Psoas muscle (tissue), 7 donors: ENCODE measurements at regions not wholly inside any gene's neighbourhood (a gene's known extent, or its start where the extent isn't known, plus 50 kb on each side); places are given as distances from the start of the nearest gene placed in this dataset.

Source experiments
- ATAC-seq, 4 donors: fragments of 200-7000 bp; cut with Tn5 transposase; one replicate each; pipeline ENCODE4 v1.9.1; 2020; ENCODE audit warnings: moderate library complexity in 3 of 4, mild to moderate bottlenecking in 2 of 4
- DNase-seq, 2 donors: peaks; one replicate each; pipeline ENCODE4 v3.0.0-alpha.2; 2020
- H3K27ac ChIP-seq: fragments of 200-600 bp; one replicate; pipeline ENCODE4 v1.8.0; 2022
- H3K27me3 ChIP-seq, 3 donors: fragments of 200-600 bp in 1 of 3; one replicate each; pipeline versions ENCODE4 v1.6.1 to v1.8.0; 2013 to 2022; ENCODE audit warnings: low read length in 2 of 3, mild to moderate bottlenecking in 2 of 3, moderate library complexity in 1 of 3; ENCODE audit not compliant: insufficient read depth in 3 of 3
- H3K36me3 ChIP-seq, 2 donors: fragments of 200-600 bp in 1 of 2; one replicate each; pipeline versions ENCODE4 v1.6.1 to v1.8.0; 2013 to 2022; ENCODE audit warnings: low read depth in 1 of 2, mild to moderate bottlenecking in 1 of 2, moderate library complexity in 1 of 2; ENCODE audit not compliant: insufficient read depth in 1 of 2
- H3K4me1 ChIP-seq: fragments of 200-600 bp; one replicate; pipeline ENCODE4 v1.8.0; 2022
- H3K4me3 ChIP-seq: fragments of 200-600 bp; one replicate; pipeline ENCODE4 v1.8.0; 2022; ENCODE audit warnings: mild to moderate bottlenecking
- H3K9me3 ChIP-seq: fragments of 200-600 bp; one replicate; pipeline ENCODE4 v1.8.0; 2022
- CTCF ChIP-seq: fragments of 200-600 bp; IDR thresholded peaks from one replicate; pipeline ENCODE4 v1.8.0; 2022; ENCODE audit warnings: antibody characterized with exemption
- WGBS, 3 donors: extraction: QIAGEN DNeasy Blood & Tissue Kit; methylation state at CpG; one replicate each; pipeline versions ENCODE4 v1.1.6 to v1.1.7; 2013; 5-methylcytosine and 5-hydroxymethylcytosine counted together
- intact Hi-C, 2 donors: fragments of 100-400 bp; cut with DNase I; formaldehyde crosslinking; loops; one replicate each; pipeline versions ENCODE4 v1.11.0 to v1.14.2; 2022
- donor health status: healthy with polysubstance abuse.
- donor health status: DM: no; HTN: no; CAD: no; lungs with moderate emphysema.
- donor health status: Bipolar disorder and iron deficiency.
- donor health status: healthy.
- donor health status: DM: yes; HTN: yes; CAD: no.
- donor health status: DM: no; HTN: no; CAD: no.
- donor health status: DM: yes; HTN: yes; CAD: no.

GRCh38 chr18:24545651-24546050 lies 85.2 kb downstream of the HRH4 start:
- no peak for ATAC-seq
- intact Hi-C loops = no loop called here
- 29 to 58% (median 34%) methylated on average over 2 of the region's 2 CpGs for WGBS, 3 donors

GRCh38 chr18:24546307-24546706 lies 85.9 kb downstream of the HRH4 start:
- no peak for TF ChIP-seq CTCF
- Histone ChIP-seq H3K4me3 (no peak overlapping the region), H3K36me3 (no peaks in the 10 kb centered on the region), H3K27me3 (no peaks in the 10 kb centered on the region), H3K9me3 (no peaks in the 10 kb centered on the region), H3K4me1 (no peaks in the 10 kb centered on the region), H3K27ac (no peak overlapping the region)
- ATAC-seq = no peak
- intact Hi-C loops = no loop called here
- 80 to 87% (median 85%) methylated on average over 4 of the region's 4 CpGs for WGBS, 3 donors
- DNase-seq = no peak

More at GRCh38 chr18:24545651-24546050, 85.2 kb downstream of the HRH4 start:
- Histone ChIP-seq H3K9me3 (no peaks in the 10 kb centered on the region), H3K4me1 (no peaks in the 10 kb centered on the region), H3K36me3 (no peaks in the 10 kb centered on the region), H3K27ac (no peak overlapping the region), H3K27me3 (no peaks in the 10 kb centered on the region), H3K4me3 (no peak overlapping the region)
- DNase-seq = no peak
- TF ChIP-seq CTCF = no peak

- Histone ChIP-seq H3K36me3 (no peaks in the 10 kb centered on the region), H3K27me3 (no peaks in the 10 kb centered on the region), H3K9me3 (no peaks in the 10 kb centered on the region), H3K4me3 (no peak overlapping the region), H3K4me1 (no peaks in the 10 kb centered on the region), H3K27ac (no peak overlapping the region)
- ATAC-seq (no peak), DNase-seq (no peak)
- WGBS, 3 donors = 87 to 94% (median 87%) methylated on average over 4 of the region's 4 CpGs
- intact Hi-C loops = no loop called here
- TF ChIP-seq CTCF = no peak
Observed at GRCh38 chr18:24548583-24548982, 88.1 kb downstream of the HRH4 start.

GRCh38 chr18:24552218-24552617 lies 91.8 kb downstream of the HRH4 start:
- no peak overlapping the region for H3K27ac ChIP-seq
- DNase-seq (no peak), ATAC-seq (no peak)
- H3K4me1 ChIP-seq = no peaks in the 10 kb centered on the region
- H3K9me3 ChIP-seq = no peaks in the 10 kb centered on the region
- H3K36me3 ChIP-seq = no peaks in the 10 kb centered on the region
- no peaks in the 10 kb centered on the region for H3K27me3 ChIP-seq
- no peak overlapping the region for H3K4me3 ChIP-seq
- TF ChIP-seq CTCF = no peak
- intact Hi-C loops = no loop called here
- 50 to 63% (median 59%) methylated on average over 4 of the region's 4 CpGs for WGBS, 3 donors

- WGBS, 3 donors = 56 to 61% (median 60%) methylated on average over 6 of the region's 6 CpGs
Observed at GRCh38 chr18:24553571-24554285, 93.3 kb downstream of the HRH4 start.

More at GRCh38 chr18:24553571-24554285, 93.3 kb downstream of the HRH4 start:
- ATAC-seq = no peak
- intact Hi-C loops = no loop called here
- Histone ChIP-seq H3K36me3 (no peaks in the 10 kb centered on the region), H3K4me1 (no peaks in the 10 kb centered on the region), H3K4me3 (no peak overlapping the region), H3K9me3 (no peaks in the 10 kb centered on the region), H3K27me3 (no peaks in the 10 kb centered on the region), H3K27ac (no peak overlapping the region)
- DNase-seq = no peak
- TF ChIP-seq CTCF = no peak
